ENCODE measurements at regions not wholly inside any gene's neighbourhood (a gene's known extent, or its start where the extent isn't known, plus 50 kb on each side); places are given as distances from the start of the nearest gene placed in this dataset.

DNA sequence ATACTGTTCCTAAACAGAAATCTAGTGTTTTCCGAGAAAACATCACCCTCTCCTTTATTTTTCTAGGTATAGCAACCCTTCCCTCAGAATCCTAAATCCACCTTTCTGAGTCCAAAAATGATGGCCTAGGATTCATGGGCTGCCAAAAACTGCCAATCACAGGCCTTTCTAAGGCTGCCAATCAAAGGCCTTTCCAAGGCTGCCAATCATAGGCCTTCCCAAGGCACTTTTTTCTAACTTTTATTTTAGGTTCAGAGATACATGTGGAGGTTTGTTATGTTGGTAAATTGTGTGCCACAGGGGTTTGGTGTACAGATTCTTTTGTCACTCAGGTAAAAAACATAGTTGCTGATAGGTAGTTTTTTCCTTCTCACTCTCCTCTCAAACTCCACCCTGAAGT lies 673.7 kb downstream of the FAT4 start:
- H3K4me3 ChIP-seq (ENCODE audit: low read depth, low read length): no peak overlapping the region
- TF ChIP-seq, protein P1, sequence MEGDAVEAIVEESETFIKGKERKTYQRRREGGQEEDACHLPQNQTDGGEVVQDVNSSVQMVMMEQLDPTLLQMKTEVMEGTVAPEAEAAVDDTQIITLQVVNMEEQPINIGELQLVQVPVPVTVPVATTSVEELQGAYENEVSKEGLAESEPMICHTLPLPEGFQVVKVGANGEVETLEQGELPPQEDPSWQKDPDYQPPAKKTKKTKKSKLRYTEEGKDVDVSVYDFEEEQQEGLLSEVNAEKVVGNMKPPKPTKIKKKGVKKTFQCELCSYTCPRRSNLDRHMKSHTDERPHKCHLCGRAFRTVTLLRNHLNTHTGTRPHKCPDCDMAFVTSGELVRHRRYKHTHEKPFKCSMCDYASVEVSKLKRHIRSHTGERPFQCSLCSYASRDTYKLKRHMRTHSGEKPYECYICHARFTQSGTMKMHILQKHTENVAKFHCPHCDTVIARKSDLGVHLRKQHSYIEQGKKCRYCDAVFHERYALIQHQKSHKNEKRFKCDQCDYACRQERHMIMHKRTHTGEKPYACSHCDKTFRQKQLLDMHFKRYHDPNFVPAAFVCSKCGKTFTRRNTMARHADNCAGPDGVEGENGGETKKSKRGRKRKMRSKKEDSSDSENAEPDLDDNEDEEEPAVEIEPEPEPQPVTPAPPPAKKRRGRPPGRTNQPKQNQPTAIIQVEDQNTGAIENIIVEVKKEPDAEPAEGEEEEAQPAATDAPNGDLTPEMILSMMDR (IDR thresholded peaks at IDR 0.05; ENCODE audit: borderline replicate concordance, insufficient read depth, low read depth, low read length): no peak

DNA sequence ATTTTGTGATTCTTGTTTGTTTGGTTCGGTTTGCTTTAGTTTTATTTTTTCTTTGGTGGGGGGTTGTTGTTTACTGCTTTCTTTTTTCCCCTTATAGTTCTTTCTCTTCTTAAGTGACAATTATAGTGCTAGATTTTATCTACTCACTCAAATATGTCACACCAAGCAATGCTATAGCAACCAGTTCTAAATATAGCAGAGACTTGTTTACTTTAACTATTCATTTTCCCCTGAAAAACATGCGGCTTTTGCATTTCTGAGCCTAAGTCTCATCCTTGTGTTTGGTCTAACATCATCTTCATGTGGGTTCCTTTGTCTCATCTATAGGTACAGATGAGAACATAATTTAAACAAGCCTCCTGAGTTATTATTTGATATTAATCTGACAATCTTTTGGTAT lies 676.6 kb downstream of the FAT4 start:
- TF ChIP-seq, protein P1 (IDR thresholded peaks at IDR 0.05; ENCODE audit: borderline replicate concordance, insufficient read depth, low read depth, low read length): no peak
- no peak overlapping the region for H3K4me3 ChIP-seq (ENCODE audit: low read depth, low read length)

DNA sequence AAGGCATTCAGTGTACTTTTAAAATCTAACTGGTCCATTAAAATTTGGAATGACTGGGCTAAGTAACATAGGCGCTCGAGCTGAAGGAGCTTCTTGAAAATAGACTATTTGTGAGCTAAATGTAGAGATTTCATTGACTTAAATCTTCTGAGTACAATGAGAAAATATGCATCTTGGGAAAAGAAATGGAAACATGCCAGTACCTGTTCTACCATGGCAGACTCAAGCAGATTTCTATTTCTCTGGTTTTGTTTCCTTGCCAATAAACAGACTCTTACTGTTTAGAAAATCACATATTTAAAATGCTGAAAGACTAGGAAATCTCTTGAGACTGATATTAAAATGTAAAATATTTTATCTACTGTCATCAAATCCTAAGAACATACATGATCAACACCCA lies 678.1 kb downstream of the FAT4 start:
- TF ChIP-seq, protein P1 (IDR thresholded peaks at IDR 0.05; ENCODE audit: borderline replicate concordance, insufficient read depth, low read depth, low read length): no peak
- H3K4me3 ChIP-seq (ENCODE audit: low read depth, low read length): no peak overlapping the region

DNA sequence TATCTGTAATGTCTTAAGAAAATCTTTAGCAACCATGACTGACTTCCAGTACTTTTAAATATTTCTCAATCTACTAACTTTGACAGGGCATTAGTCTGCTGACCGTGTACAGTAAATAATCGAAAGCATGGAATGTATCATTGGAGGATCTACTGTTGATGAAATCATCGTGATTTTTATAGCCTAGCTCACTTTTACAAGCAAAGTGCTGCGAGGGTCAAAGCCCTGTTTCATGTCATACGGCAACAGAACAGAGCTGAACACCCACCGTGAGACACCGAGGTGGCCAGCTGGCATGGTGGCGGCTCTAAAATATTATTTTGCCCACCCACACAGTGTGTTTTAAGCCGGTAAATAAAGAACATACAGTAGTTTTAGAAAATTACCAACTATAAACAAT lies 679.3 kb downstream of the FAT4 start:
- H3K4me3 ChIP-seq (ENCODE audit: low read depth, low read length): no peak overlapping the region
- TF ChIP-seq, protein P1 (IDR thresholded peaks at IDR 0.05; ENCODE audit: borderline replicate concordance, insufficient read depth, low read depth, low read length): no peak

DNA sequence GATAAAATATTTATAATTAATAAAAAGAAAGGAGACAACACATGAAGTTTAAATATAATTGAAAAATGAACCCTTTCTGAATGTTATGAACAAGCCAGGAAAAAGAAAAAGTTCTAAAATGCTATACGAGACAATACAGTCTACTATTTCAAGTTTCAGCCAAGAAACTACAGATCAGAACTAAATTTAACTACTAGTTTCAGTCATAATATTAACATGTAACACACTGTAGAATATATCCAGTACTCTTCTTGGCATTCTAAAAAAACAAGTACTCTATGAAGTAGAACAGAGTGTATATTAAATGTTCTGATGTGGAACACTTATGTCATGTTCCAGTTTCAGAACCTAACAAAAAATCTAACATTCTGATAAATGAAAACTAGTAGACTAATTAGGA lies 679.7 kb downstream of the FAT4 start:
- TF ChIP-seq, protein P1 (IDR thresholded peaks at IDR 0.05; ENCODE audit: borderline replicate concordance, insufficient read depth, low read depth, low read length): no peak
- H3K4me3 ChIP-seq (ENCODE audit: low read depth, low read length): no peak overlapping the region

DNA sequence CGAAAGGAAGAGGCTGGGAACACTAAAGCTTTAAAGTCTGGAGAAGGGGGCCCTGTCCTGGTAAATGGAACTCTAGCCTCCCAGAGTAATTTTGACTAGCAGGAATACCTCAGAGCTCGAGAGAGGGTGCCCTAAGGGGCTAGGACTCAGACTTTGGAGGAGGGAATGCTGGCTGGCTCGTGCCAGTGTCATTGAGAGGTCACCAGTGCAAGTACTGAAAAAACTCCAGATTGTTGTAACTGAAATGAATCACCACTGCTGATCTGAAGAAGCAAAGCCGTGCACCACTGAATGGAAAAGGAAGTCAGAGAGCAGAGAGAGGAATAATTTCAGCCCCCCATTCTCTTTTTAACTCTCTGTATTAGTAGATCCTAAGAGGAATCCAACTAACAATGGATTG lies 690.2 kb downstream of the FAT4 start:
- TF ChIP-seq, protein P1 (IDR thresholded peaks at IDR 0.05; ENCODE audit: borderline replicate concordance, insufficient read depth, low read depth, low read length): no peak
- no peak overlapping the region for H3K4me3 ChIP-seq (ENCODE audit: low read depth, low read length)

DNA sequence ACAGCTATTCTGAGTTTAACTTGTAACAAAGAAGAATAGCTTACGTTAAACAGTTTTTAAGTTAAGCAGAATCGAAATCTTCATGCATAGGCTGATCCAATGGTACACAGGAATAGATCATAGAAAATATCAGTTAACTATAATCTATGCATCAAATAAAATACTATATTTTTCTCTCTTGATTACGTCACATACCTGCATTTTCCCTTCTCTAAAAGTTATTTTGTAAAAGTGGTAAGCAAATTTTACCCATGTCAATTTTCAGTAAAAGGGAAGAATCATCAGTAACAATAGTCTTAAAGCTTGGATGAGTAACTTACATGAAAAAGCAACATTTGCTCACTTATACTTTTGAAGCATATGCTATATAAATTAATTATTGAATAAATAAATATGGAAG lies 692.4 kb downstream of the FAT4 start:
- no peak overlapping the region for H3K4me3 ChIP-seq (ENCODE audit: low read depth, low read length)
- TF ChIP-seq, protein P1 (IDR thresholded peaks at IDR 0.05; ENCODE audit: borderline replicate concordance, insufficient read depth, low read depth, low read length): no peak

All from GM12875 (cell line).